Left renal pelvis (tissue), 4 donors: ENCODE measurements at regions not wholly inside any gene's neighbourhood (a gene's known extent, or its start where the extent isn't known, plus 50 kb on each side); places are given as distances from the start of the nearest gene placed in this dataset.
"Not testable (repeated sequence)": the region's sequence is repeated elsewhere in the genome, so short reads cannot be mapped to it uniquely, and the experiment has no call there.

Source experiments
- DNase-seq, 4 donors: peaks; one replicate each; pipeline ENCODE4 v3.0.0-alpha.2; 2013; ENCODE audit warnings: low read depth in 4 of 4, low spot score in 3 of 4

GRCh38 chr4:91653067-91653466, 650.7 kb upstream of the GRID2 start:
- DNase-seq, result no peak

DNA sequence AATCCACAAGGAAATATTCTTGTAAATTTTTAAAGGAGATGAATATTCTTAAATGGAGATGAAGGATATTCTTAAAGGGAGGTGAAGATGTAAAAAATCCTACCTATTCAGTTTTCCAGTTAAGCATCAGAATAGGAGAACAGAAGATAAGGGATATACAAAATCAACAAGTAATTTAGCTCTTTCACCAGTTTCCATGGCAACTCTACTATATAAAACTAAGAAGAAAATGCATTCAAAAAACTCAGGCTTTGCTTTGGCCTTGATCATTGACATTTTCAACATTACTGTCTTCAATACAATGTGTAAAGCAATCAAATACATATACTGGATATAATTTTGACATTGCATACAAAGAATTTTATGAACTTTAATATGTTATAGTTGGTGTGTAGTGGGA, 622.7 kb upstream of the GRID2 start:
- no peak for DNase-seq

- DNase-seq, result no peak
Observed at GRCh38 chr4:91681544-91681943, 622.2 kb upstream of the GRID2 start.

DNA sequence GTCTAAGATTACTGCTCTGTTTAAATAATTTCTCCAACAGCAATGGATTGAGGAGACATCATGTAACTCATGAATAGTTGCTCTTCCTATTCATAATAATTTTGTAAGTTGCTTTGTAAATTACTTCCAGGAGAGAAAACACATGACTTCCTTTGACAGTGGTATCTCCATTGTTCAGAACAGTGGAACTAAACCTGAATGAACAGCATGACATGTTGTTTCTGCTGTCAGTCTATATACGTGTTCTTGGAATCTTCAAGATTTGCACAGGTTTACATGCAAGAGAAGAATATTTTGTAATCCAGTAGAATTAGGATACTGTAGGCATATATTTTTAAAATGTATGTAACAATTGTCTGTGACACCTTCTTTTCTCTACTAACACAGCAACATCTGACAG, 618.8 kb upstream of the GRID2 start:
- no peak for DNase-seq

DNA sequence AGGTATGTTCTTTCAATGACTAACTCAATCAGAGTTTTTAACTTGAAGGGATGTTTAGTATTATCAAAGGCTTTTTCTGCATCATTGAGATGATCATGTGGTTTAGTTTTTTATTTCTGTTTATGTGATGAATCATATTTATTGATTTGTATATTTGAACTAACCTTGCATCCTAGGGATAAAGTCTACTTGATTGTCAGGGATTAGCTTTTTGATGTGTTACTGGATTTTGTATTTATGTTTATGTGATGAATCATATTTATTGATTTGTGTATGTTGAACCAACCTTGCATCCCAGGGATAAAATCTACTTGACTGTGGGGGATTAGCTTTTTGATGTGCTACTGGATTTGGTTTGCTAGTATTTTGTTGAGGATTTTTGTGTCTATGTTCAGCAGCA, 615.4 kb upstream of the GRID2 start:
- no peak for DNase-seq

DNA sequence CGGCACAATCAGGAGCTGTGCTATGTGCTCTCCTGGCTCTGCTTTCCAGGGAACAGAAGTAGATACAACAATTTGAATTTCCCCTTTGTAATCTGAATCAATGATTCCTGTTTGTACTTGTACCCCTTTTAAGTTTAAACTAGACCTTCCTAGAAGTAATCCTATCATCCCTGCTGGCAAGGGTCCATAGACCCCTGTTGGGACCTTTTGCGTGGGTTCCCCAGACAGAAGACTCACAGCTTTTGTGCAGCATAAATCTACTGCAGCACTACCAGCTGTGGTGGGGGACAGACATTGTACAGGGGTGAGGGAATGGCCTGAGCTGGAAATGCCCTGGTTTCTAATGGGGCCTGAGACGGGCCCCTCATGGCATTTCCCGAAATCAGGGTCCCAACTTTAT, 604.1 kb upstream of the GRID2 start:
- DNase-seq, result not testable (repeated sequence)

DNA sequence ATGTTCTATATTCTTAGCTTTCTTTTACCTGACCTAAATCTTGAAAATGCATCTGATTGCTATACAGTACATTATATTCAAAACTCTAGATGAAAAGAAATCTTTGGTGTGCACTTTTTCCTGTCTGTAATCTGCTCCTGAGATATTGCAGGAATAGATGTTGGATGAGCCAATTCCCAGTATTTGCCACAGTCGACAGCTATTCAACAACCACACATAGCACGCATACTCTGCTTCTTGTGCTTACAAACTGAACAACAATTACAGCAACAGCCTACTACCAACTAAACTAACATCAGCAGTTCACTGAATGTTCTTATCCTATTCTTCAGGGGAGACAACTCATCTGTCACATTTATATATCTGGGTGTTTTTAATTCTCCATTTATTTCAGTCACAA, 573.9 kb upstream of the GRID2 start:
- DNase-seq, result no peak

DNA sequence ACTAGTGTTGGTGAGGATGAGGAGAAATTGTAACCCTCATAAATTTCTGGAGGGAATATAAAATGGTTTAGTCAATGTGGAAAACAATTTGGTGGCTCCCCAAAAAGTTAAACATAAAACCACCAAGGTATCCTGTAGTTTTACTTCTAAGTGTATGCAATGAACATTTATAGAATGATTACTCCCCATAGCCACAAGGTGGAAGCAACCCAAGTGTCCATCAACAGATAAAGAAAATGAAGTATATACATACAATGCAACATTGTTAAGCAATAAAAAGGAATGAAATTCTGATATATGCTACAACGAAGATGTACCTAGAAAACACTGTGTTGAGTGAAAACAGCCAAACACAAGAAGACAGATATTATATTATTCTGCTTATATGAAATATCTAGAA, 569.1 kb upstream of the GRID2 start:
- DNase-seq, result no peak

GRCh38 chr4:91738831-91739230, 564.9 kb upstream of the GRID2 start:
- not testable (repeated sequence) for DNase-seq

GRCh38 chr4:91746551-91746950, 557.2 kb upstream of the GRID2 start:
- no peak for DNase-seq

DNA sequence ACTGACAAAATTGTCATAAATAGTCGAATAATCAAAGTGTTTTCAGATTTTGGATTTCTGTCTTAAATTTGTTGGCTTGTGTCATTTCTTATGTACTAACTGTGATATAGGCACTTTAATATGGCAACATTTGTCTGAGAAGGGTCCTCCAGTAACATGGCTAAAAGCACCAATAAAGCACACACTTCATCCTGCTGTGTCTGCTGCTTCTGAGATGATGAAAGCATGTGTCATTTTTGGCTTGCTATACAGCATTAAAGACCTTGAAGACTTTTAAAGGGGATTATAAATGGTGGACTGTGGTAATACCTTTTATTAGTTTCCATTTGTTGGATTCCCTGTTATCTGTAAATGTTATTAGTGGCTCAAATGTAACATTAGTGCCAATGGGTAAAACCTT, 551.8 kb upstream of the GRID2 start:
- DNase-seq, result no peak

GRCh38 chr4:91754716-91755115, 549.0 kb upstream of the GRID2 start:
- no peak for DNase-seq

DNA sequence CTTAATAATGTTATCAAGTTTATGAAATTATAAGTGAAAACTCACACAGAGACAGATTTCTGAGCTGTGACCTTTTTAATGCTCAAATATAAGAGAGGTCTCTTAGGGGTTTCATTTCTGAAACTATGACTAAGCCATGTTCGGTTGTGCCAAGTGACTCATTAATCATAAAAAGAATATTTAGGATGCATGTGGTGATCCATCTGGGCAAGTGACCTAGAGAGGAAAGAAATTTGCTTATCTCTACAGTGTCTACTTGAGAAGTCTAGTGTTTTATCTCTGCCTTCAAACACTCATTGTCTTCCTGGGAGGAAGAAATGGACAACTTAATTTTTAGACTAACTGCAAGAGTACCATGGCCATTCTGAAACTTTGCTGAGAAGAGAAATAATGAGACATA, 545.3 kb upstream of the GRID2 start:
- no peak for DNase-seq

GRCh38 chr4:91764085-91764484, 539.7 kb upstream of the GRID2 start:
- no peak for DNase-seq

- DNase-seq, result no peak
Observed at GRCh38 chr4:91769912-91770311, 533.9 kb upstream of the GRID2 start.

DNA sequence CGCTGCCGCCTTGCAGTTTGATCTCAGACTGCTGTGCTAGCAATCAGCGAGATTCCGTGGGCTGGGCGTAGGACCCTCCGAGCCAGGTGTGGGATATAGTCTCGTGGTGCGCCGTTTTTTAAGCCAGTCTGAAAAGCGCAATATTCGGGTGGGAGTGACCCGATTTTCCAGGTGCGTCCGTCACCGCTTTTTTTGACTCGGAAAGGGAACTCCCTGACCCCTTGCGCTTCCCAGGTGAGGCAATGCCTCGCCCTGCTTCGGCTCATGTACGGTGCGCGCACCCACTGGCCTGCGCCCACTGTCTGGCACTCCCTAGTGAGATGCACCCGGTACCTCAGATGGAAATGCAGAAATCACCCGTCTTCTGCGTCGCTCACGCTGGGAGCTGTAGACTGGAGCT, 512.1 kb upstream of the GRID2 start:
- DNase-seq, result not testable (repeated sequence)

DNA sequence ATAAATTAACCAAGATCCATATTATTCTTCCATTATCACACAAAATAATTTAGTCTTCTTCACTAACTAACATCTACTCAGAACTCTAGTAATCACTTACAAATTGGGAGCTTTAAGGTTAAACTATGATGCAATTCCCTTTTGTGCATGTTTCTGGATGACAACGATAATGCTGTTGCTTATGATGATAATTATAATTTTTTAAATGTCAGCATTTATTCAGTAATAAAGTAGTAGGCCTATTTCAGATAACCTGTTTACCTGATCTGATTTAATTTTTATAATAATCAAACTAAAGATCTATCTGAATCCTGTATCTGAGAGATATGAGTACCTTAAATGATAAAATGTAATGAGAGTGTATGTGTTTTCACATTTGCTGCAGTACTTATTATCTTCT, 507.8 kb upstream of the GRID2 start:
- no peak for DNase-seq

DNA sequence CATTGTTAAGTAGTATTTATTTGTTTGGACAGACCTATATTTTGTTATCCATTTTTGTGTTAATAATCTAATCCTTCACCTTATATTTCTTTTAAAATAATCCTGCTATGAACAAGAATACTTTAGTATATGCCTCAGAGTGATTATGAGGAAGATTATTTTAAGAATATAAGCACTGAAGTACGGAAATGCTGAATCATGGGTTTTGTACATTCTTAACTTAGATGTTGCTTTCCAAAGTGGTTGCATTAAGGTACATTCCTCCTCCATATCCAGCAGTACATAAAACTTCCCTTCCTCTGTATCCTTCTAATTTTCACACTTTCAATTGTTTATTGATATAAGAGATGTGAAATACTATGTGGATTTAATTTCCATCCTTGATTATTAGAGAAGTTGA, 491.4 kb upstream of the GRID2 start:
- DNase-seq, result no peak

DNA sequence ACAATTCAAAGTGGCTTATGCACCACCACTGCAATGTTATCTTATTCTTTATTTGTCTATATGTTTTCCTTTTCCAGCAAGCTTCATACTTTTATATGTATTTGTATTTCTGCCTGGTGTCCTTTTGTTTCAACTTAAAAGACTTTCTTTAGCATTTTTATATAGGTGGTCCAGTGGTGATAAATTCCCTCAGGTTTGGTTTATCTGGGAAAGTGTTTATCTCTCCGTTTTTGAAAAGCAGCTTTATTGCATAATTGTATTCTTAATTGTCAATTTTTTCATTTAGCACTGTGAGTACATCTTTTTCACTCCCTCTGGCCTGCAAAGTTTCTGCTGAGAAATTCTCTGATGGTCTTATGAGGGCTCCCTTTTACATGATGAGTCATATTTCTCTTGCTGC, 479.0 kb upstream of the GRID2 start:
- no peak for DNase-seq

DNA sequence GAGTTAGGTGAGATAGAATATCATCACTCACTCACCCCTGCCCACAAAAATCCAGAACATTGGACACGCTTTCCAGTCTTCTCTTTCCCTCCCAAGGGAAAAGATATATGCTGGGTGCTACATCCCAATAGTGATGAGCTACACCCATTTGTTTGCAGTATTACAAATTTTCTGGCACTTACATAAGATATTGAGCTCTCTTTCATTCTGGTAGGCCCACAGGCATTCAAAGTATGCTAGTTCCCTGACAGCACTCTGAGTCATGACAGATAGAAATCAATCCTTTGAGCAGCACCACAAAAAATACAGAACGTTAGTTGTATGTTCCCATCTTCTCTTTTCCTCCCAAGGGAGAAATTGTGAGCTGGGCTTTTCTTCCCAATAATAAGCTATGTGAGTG, 477.6 kb upstream of the GRID2 start:
- no peak for DNase-seq

DNA sequence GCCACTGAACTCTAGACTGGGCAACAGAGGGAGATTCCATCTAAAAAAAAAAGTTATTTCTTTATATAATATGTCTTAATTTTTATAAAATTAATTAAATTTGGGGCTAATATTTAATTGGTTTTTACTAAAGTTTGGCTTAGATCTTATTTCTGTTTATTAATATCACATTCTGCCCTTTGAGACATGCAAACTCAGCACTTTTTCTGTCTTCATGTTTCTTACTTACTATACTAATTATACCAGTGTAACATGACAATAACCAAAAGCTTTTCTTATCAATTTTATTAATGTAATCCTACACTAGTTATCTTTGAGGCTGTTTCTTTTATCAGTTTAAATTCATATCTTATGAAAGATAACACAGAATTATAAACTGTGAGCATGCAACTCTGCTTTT, 475.9 kb upstream of the GRID2 start:
- no peak for DNase-seq

DNA sequence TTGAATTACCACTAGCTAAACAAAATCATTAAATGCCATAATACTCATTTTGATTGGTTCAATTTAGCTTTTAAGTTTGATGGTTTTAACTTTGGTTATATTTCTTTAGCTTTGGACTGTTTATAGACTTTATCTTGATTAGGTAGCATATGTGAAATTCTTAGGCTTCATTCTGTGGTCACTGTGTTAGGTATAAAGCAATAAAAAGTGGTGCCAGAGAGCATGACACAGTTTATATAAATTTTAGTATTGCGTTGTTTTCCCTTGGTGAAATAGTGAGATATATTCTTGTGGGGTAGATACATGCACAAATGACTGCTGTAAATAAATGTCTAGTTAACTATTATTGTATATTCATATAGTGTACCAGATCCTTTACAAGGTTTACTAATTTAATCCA, 474.2 kb upstream of the GRID2 start:
- DNase-seq, result no peak

DNA sequence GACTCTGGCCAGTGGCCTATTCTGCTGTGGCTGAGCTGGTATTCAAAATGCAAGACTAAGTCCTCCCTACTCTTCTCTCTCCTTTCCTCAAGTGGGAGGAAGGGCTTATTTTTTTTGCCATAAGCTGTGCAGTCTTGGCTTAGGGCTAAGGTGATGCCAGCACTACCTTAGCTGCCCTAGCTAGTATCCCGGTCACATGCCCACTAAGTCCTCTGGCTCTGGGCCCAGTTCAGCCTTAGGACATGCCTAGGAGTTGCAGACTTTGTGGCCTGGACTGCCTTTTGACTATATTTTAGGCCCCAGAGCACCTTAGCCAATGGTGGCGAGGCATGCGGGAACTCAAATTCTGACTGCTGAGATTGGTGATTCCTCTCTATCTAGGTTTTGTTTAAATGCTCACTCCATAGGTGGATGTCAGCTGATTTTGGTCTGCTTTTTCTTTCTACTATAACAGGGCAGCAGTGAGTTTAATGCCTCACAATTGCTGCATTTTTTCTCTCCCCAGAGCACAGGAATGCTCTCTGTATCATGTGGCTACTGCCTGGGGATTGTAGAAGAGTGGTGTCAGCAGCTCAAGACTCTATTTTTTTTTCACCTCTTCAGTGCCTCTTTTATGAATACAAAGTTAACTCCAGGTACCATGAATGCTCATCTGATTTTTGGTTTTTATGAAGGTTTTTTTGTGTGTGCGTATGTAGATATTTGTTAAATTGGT, 472.9 kb upstream of the GRID2 start:
- DNase-seq, result no peak
